ENCODE measurements at regions not wholly inside any gene's neighbourhood (a gene's known extent, or its start where the extent isn't known, plus 50 kb on each side); places are given as distances from the start of the nearest gene placed in this dataset.

- no peak for TF ChIP-seq CTCF (IDR thresholded peaks at IDR 0.05; ENCODE audit: low read depth, low read length)
- TF ChIP-seq POLR2A (IDR thresholded peaks at IDR 0.05; ENCODE audit: extremely low read depth, insufficient read length) = no peak
- no peak for TF ChIP-seq MAX (IDR thresholded peaks at IDR 0.05; ENCODE audit: low read depth, low read length)
- no peak for TF ChIP-seq MYC (IDR thresholded peaks at IDR 0.05; ENCODE audit: low read depth, low read length)
Measured at GRCh38 chr14:56918849-56919574, 108.7 kb upstream of the OTX2 start.
